Neural cell (in vitro differentiated cells): ENCODE measurements at regions not wholly inside any gene's neighbourhood (a gene's known extent, or its start where the extent isn't known, plus 50 kb on each side); places are given as distances from the start of the nearest gene placed in this dataset.

Source experiments
- H2AFZ ChIP-seq: fragments of 200-600, 300-800 bp; sonication (generic), shearing (Covaris generic); 2 replicates; pipeline ENCODE4 v1.6.0; 2014; ENCODE audit warnings: low read depth, mild to moderate bottlenecking, antibody characterized with exemption, low read length, moderate library complexity
- H3F3A ChIP-seq: fragments of 200-600 bp; shearing (Covaris generic); 2 replicates; pipeline ENCODE4 v1.6.1; 2016; ENCODE audit warnings: mild to moderate bottlenecking, moderate library complexity, mixed read lengths, antibody characterized with exemption, low read length; ENCODE audit not compliant: insufficient read depth, poor library complexity, severe bottlenecking
- H3K27ac ChIP-seq: fragments of 200-600, 300-800 bp; sonication (generic), shearing (Covaris generic); 2 replicates; pipeline ENCODE4 v1.5.1; 2014; ENCODE audit warnings: mild to moderate bottlenecking, low read length, moderate library complexity
- H3K27me3 ChIP-seq: fragments of 300-800, 200-600 bp; sonication (generic), shearing (Covaris generic); 2 replicates; pipeline ENCODE4 v1.6.0; 2014; ENCODE audit warnings: mild to moderate bottlenecking, low read depth, low read length, moderate library complexity; ENCODE audit not compliant: insufficient read depth
- H3K36me3 ChIP-seq: fragments of 300-800, 200-600 bp; sonication (generic), shearing (Covaris generic); 2 replicates; pipeline ENCODE4 v1.5.1; 2014; ENCODE audit warnings: mild to moderate bottlenecking, antibody characterized with exemption, low read length, moderate library complexity; ENCODE audit not compliant: insufficient read depth
- H3K4me2 ChIP-seq: fragments of 300-800, 200-600 bp; sonication (generic), shearing (Covaris generic); 2 replicates; pipeline ENCODE4 v1.6.0; 2014; ENCODE audit warnings: mild to moderate bottlenecking, low read length
- H3K4me3 ChIP-seq: fragments of 300-800, 200-600 bp; sonication (generic), shearing (Covaris generic); 2 replicates; pipeline ENCODE4 v1.5.1; 2014; ENCODE audit warnings: mild to moderate bottlenecking, low read length, moderate library complexity
- H3K79me2 ChIP-seq: fragments of 200-600 bp; shearing (Covaris generic); replicated peaks from 2 replicates; pipeline ENCODE4 v1.6.0; 2014; ENCODE audit warnings: mild to moderate bottlenecking, low read length, moderate library complexity; ENCODE audit not compliant: insufficient read depth
- H3K9ac ChIP-seq: fragments of 300-800, 200-600 bp; sonication (generic), shearing (Covaris generic); 2 replicates; pipeline ENCODE4 v1.6.1; 2016; ENCODE audit warnings: mild to moderate bottlenecking, low read length, mixed read lengths
- H3K9me2 ChIP-seq: fragments of 200-600 bp; shearing (Covaris generic); 2 replicates; pipeline ENCODE4 v1.6.1; 2016; ENCODE audit warnings: mild to moderate bottlenecking, low read length, mixed read lengths; ENCODE audit not compliant: insufficient read depth
- H3K9me3 ChIP-seq: fragments of 200-600, 300-800 bp; sonication (generic), shearing (Covaris generic); 2 replicates; pipeline ENCODE4 v1.6.1; 2016; ENCODE audit warnings: mild to moderate bottlenecking, mixed run types, low read length, moderate library complexity, mixed read lengths
- H4K20me1 ChIP-seq: fragments of 200-600 bp; shearing (Covaris generic); 2 replicates; pipeline ENCODE4 v1.6.1; 2016; ENCODE audit warnings: mild to moderate bottlenecking, mixed run types; ENCODE audit not compliant: insufficient read depth
- EP300 ChIP-seq: fragments of 450-650 bp; conservative IDR thresholded peaks from 2 replicates; pipeline ENCODE4 v1.6.1; 2014; ENCODE audit warnings: antibody characterized with exemption, mild to moderate bottlenecking, moderate library complexity; ENCODE audit not compliant: poor library complexity, severe bottlenecking
- EZH2 ChIP-seq: fragments of 200-600, 300-800 bp; shearing (Covaris generic), sonication (generic); IDR thresholded peaks from 2 replicates; pipeline ENCODE4 v1.6.1; 2014; ENCODE audit warnings: antibody characterized with exemption, low read length, borderline replicate concordance, mild to moderate bottlenecking; ENCODE audit not compliant: insufficient read depth, poor library complexity, severe bottlenecking
- MXI1 ChIP-seq: fragments of 450-650 bp; conservative IDR thresholded peaks from 2 replicates; pipeline ENCODE4 v1.6.1; 2014; ENCODE audit warnings: antibody characterized with exemption, mild to moderate bottlenecking; ENCODE audit not compliant: poor library complexity, severe bottlenecking
- POLR2AphosphoS5 ChIP-seq: IDR thresholded peaks from 2 replicates; pipeline ENCODE4 v1.6.1; 2012
- RAD21 ChIP-seq: fragments of 450-650 bp; conservative IDR thresholded peaks from 2 replicates; pipeline ENCODE4 v1.6.1; 2014; ENCODE audit warnings: antibody characterized with exemption, mild to moderate bottlenecking, moderate library complexity
- SMC3 ChIP-seq: fragments of 450-650 bp; conservative IDR thresholded peaks from 2 replicates; pipeline ENCODE4 v1.6.1; 2014; ENCODE audit warnings: antibody characterized with exemption, mild to moderate bottlenecking, moderate library complexity; ENCODE audit not compliant: poor library complexity
- TAF1 ChIP-seq: IDR thresholded peaks from 2 replicates; pipeline ENCODE4 v1.6.1; 2012; ENCODE audit warnings: low read depth
- TF ChIP-seq, protein P1 (sequence below): IDR thresholded peaks from 2 replicates; pipeline ENCODE4 v1.6.1; 2012; ENCODE audit warnings: borderline replicate concordance
- TF ChIP-seq, protein P2 (sequence below): fragments of 450-650 bp; IDR thresholded peaks from 2 replicates; pipeline ENCODE4 v1.5.1; 2014; ENCODE audit warnings: antibody characterized with exemption, mild to moderate bottlenecking, moderate library complexity; ENCODE audit not compliant: poor library complexity, severe bottlenecking

DNA sequence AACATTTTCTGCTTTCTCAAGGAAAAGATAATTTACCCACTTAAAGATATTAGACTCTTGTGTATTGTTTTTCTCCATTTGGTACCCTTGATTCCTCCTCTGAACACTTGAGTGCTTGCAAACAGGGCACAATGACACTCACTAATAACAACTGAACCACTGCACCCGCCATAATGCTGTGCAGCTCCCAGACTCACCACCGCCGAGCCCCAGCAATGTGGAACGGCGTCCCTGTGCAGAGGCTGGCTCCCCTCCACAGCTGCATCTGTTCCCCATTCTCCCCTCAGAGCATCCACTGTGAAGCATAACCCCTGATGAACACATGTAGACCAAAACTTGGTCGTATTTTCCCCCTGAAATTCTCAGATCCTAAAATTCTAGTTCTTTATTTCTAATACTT lies 276.2 kb upstream of the PLSCR5 start:
- Histone ChIP-seq H3K9ac (no peak overlapping the region), H3K9me2 (no peaks in the 10 kb centered on the region), H3K4me3 (no peak overlapping the region), H3K9me3 (no peaks in the 10 kb centered on the region), H4K20me1 (no peaks in the 10 kb centered on the region), H2AFZ (no peak overlapping the region), H3F3A (no peaks in the 10 kb centered on the region), H3K79me2 (no peaks in the 10 kb centered on the region), H3K27ac (no peak overlapping the region), H3K36me3 (no peaks in the 10 kb centered on the region), H3K4me2 (no peak overlapping the region), H3K27me3 (no peaks in the 10 kb centered on the region)
- TF ChIP-seq, protein P1, sequence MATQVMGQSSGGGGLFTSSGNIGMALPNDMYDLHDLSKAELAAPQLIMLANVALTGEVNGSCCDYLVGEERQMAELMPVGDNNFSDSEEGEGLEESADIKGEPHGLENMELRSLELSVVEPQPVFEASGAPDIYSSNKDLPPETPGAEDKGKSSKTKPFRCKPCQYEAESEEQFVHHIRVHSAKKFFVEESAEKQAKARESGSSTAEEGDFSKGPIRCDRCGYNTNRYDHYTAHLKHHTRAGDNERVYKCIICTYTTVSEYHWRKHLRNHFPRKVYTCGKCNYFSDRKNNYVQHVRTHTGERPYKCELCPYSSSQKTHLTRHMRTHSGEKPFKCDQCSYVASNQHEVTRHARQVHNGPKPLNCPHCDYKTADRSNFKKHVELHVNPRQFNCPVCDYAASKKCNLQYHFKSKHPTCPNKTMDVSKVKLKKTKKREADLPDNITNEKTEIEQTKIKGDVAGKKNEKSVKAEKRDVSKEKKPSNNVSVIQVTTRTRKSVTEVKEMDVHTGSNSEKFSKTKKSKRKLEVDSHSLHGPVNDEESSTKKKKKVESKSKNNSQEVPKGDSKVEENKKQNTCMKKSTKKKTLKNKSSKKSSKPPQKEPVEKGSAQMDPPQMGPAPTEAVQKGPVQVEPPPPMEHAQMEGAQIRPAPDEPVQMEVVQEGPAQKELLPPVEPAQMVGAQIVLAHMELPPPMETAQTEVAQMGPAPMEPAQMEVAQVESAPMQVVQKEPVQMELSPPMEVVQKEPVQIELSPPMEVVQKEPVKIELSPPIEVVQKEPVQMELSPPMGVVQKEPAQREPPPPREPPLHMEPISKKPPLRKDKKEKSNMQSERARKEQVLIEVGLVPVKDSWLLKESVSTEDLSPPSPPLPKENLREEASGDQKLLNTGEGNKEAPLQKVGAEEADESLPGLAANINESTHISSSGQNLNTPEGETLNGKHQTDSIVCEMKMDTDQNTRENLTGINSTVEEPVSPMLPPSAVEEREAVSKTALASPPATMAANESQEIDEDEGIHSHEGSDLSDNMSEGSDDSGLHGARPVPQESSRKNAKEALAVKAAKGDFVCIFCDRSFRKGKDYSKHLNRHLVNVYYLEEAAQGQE = no peak
- no peak for TF ChIP-seq TAF1

DNA sequence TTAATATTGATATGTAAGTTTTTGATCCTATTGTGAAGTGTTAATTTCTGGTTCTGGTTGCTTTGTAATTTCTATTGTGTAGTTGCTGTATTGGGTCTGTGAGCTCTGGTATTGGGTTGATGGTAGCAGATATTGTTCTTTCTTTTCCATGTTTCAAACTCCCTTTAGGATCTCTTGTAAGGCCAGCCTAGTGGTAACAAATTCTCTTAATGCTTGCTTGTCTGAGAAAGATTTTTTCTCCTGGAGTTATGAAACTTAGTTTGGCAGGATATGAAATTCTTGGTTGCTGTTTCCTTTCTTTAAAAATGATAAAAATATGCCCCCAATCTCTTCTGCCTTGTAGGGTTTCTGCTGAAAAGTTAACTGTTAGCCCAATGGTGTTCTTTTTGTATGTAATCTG lies 268.6 kb upstream of the PLSCR5 start:
- TF ChIP-seq POLR2AphosphoS5 (no peak), EP300 (no peak), MXI1 (no peak), EZH2 (no peak), RAD21 (no peak), SMC3 (no peak), TAF1 (no peak)
- TF ChIP-seq, protein P1 = no peak
- TF ChIP-seq, protein P2, sequence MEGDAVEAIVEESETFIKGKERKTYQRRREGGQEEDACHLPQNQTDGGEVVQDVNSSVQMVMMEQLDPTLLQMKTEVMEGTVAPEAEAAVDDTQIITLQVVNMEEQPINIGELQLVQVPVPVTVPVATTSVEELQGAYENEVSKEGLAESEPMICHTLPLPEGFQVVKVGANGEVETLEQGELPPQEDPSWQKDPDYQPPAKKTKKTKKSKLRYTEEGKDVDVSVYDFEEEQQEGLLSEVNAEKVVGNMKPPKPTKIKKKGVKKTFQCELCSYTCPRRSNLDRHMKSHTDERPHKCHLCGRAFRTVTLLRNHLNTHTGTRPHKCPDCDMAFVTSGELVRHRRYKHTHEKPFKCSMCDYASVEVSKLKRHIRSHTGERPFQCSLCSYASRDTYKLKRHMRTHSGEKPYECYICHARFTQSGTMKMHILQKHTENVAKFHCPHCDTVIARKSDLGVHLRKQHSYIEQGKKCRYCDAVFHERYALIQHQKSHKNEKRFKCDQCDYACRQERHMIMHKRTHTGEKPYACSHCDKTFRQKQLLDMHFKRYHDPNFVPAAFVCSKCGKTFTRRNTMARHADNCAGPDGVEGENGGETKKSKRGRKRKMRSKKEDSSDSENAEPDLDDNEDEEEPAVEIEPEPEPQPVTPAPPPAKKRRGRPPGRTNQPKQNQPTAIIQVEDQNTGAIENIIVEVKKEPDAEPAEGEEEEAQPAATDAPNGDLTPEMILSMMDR = no peak
- no peaks in the 10 kb centered on the region for H3K27me3 ChIP-seq

More for the DNA sequence above, 268.6 kb upstream of the PLSCR5 start:
- Histone ChIP-seq H3K27ac (no peak overlapping the region), H3K79me2 (no peaks in the 10 kb centered on the region), H2AFZ (no peak overlapping the region), H3K9me2 (no peaks in the 10 kb centered on the region), H3K9me3 (no peaks in the 10 kb centered on the region), H4K20me1 (no peaks in the 10 kb centered on the region), H3K4me3 (no peak overlapping the region), H3F3A (no peaks in the 10 kb centered on the region), H3K9ac (no peak overlapping the region), H3K4me2 (no peak overlapping the region), H3K36me3 (no peaks in the 10 kb centered on the region)
